Urinary bladder (tissue), 3 donors: ENCODE measurements at regions not wholly inside any gene's neighbourhood (a gene's known extent, or its start where the extent isn't known, plus 50 kb on each side); places are given as distances from the start of the nearest gene placed in this dataset.
"Not testable (repeated sequence)": the region's sequence is repeated elsewhere in the genome, so short reads cannot be mapped to it uniquely, and the experiment has no call there.

ENCODE experiments used
- DNase-seq: peaks from one replicate; pipeline ENCODE4 v3.0.0-alpha.2; 2015; ENCODE audit errors: extremely low spot score
- H3K27ac ChIP-seq: one replicate; pipeline ENCODE4 v1.5.1; 2013; ENCODE audit warnings: low read depth, mild to moderate bottlenecking, moderate library complexity
- H3K36me3 ChIP-seq: one replicate; pipeline ENCODE4 v1.6.1; 2013; ENCODE audit warnings: mild to moderate bottlenecking, moderate library complexity; ENCODE audit not compliant: insufficient read depth
- H3K4me1 ChIP-seq: one replicate; pipeline ENCODE4 v1.6.1; 2013; ENCODE audit warnings: mild to moderate bottlenecking, moderate library complexity; ENCODE audit not compliant: insufficient read depth
- H3K4me3 ChIP-seq: one replicate; pipeline ENCODE4 v1.5.1; 2013; ENCODE audit warnings: low read depth, low read length
- WGBS: extraction: QIAGEN DNeasy Blood & Tissue Kit; methylation state at CpG from one replicate; pipeline ENCODE4 v1.1.7; 2013; 5-methylcytosine and 5-hydroxymethylcytosine counted together
- donor health status: healthy with polysubstance abuse.
- donor health status: healthy.

GRCh38 chr9:75505654-75506053 is 384.8 kb upstream of the PCSK5 start:
- H3K27ac ChIP-seq: no peak overlapping the region
- H3K36me3 ChIP-seq: no peaks in the 10 kb centered on the region
- DNase-seq: no peak
- H3K4me3 ChIP-seq: no peak overlapping the region
- H3K4me1 ChIP-seq: no peaks in the 10 kb centered on the region

GRCh38 chr9:75529463-75529862 is 361.0 kb upstream of the PCSK5 start:
- H3K27ac ChIP-seq: no peak overlapping the region
- H3K4me3 ChIP-seq: no peak overlapping the region
- H3K36me3 ChIP-seq: no peaks in the 10 kb centered on the region
- H3K4me1 ChIP-seq: no peaks in the 10 kb centered on the region
- DNase-seq: no peak

GRCh38 chr9:75531588-75531987 is 358.9 kb upstream of the PCSK5 start:
- H3K4me3 ChIP-seq: no peak overlapping the region
- no peak for DNase-seq
- H3K36me3 ChIP-seq: no peaks in the 10 kb centered on the region
- WGBS: 85% methylated on average over 2 of the region's 2 CpGs
- no peaks in the 10 kb centered on the region for H3K4me1 ChIP-seq
- no peak overlapping the region for H3K27ac ChIP-seq

- no peak for DNase-seq
- H3K27ac ChIP-seq: no peak overlapping the region
- WGBS: 52% methylated on average over 3 of the region's 3 CpGs
- H3K4me1 ChIP-seq: no peaks in the 10 kb centered on the region
- H3K4me3 ChIP-seq: no peak overlapping the region
- no peaks in the 10 kb centered on the region for H3K36me3 ChIP-seq
Observed at GRCh38 chr9:75532233-75533050, 358.0 kb upstream of the PCSK5 start.

GRCh38 chr9:75539523-75539922 is 350.9 kb upstream of the PCSK5 start:
- 75% methylated on average over 1 of the region's 1 CpG for WGBS
- no peak overlapping the region for H3K27ac ChIP-seq
- no peak overlapping the region for H3K4me3 ChIP-seq
- no peak for DNase-seq
- H3K4me1 ChIP-seq: no peaks in the 10 kb centered on the region
- H3K36me3 ChIP-seq: no peaks in the 10 kb centered on the region

- H3K4me3 ChIP-seq: no peak overlapping the region
- H3K36me3 ChIP-seq: no peaks in the 10 kb centered on the region
- H3K4me1 ChIP-seq: no peaks in the 10 kb centered on the region
- no peak for DNase-seq
- 94% methylated on average over 1 of the region's 1 CpG for WGBS
- H3K27ac ChIP-seq: no peak overlapping the region
Observed at GRCh38 chr9:75540185-75540584, 350.3 kb upstream of the PCSK5 start.

DNA sequence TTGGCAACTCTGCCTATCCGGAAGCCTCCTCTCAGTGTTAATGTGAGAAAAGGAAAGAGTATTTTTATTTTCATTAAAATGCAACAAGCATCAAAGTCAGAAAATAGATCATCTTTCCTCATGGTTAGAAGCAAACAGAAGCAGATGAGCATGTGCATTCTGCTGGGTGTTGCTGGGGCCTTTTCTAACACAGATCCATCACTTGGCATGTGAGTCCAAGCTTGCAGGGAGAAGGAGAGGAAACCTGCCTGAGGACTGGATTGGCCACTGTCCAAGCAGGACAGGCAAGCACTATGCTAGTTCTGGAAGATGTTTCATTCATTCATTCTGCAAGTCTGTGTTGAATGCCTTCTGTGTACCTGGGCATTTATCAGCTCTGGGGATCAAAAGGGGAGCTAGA is 348.7 kb upstream of the PCSK5 start:
- no peaks in the 10 kb centered on the region for H3K4me1 ChIP-seq

GRCh38 chr9:75544815-75545214 is 345.7 kb upstream of the PCSK5 start:
- H3K36me3 ChIP-seq: no peaks in the 10 kb centered on the region
- H3K4me3 ChIP-seq: no peak overlapping the region
- no peak for DNase-seq
- H3K27ac ChIP-seq: no peak overlapping the region
- H3K4me1 ChIP-seq: no peaks in the 10 kb centered on the region

More for the DNA sequence above, 348.7 kb upstream of the PCSK5 start:
- Histone ChIP-seq H3K27ac (no peak overlapping the region), H3K4me3 (no peak overlapping the region), H3K36me3 (no peaks in the 10 kb centered on the region)
- DNase-seq: no peak
- 86% methylated on average over 1 of the region's 1 CpG for WGBS

DNA sequence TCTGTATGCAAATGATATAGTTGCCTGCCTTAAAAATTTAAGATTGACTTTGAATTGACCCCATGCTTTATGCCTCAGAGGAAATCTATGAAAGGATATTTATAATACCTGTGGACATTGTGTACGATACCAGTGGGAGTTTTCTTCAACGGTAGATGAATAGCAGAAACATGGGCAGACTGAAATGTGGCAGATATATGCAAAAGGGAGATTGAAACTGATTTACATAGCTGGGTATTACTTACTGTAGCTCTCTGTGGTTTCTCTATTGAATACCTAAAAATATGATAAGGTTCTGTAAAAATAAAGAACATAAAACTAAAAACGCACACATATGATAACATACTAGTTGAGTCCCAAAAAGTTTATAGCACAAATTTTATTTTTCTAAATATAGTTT is 345.2 kb upstream of the PCSK5 start:
- no peak for DNase-seq
- Histone ChIP-seq H3K4me1 (no peaks in the 10 kb centered on the region), H3K27ac (no peak overlapping the region), H3K4me3 (no peak overlapping the region), H3K36me3 (no peaks in the 10 kb centered on the region)
- WGBS: 62% methylated on average over 3 of the region's 3 CpGs

- WGBS: 88% methylated on average over 2 of the region's 2 CpGs
- H3K4me3 ChIP-seq: no peak overlapping the region
Observed at GRCh38 chr9:75548871-75549270, 341.6 kb upstream of the PCSK5 start.

GRCh38 chr9:75551861-75552260 is 338.6 kb upstream of the PCSK5 start:
- 39% methylated on average over 1 of the region's 1 CpG for WGBS
- no peak overlapping the region for H3K4me3 ChIP-seq
- no peak overlapping the region for H3K27ac ChIP-seq
- no peak for DNase-seq
- no peaks in the 10 kb centered on the region for H3K4me1 ChIP-seq
- H3K36me3 ChIP-seq: no peaks in the 10 kb centered on the region

More at GRCh38 chr9:75548871-75549270, 341.6 kb upstream of the PCSK5 start:
- H3K4me1 ChIP-seq: no peaks in the 10 kb centered on the region
- no peak overlapping the region for H3K27ac ChIP-seq
- no peaks in the 10 kb centered on the region for H3K36me3 ChIP-seq
- no peak for DNase-seq

DNA sequence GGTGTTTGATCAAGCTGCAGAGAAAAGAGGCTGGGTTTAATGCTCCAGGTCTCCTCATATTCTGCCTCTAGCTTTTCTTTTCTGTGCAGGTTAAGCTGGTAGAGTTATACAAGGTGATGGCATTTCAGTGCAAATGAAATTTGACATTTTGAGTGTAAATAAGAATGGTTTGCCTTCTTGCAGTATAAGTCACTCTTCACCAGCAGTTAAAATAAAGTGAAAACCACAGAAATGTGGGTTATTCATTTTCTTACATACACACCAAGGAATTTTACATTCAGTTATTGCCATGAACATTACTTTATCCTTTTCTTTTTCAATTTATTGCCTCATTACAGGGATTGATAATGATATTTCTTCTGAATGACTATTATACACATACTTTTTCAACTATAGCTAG is 337.5 kb upstream of the PCSK5 start:
- H3K4me3 ChIP-seq: no peak overlapping the region
- no peaks in the 10 kb centered on the region for H3K36me3 ChIP-seq
- no peak for DNase-seq
- H3K4me1 ChIP-seq: no peaks in the 10 kb centered on the region
- no peak overlapping the region for H3K27ac ChIP-seq

GRCh38 chr9:75566813-75567212 is 323.7 kb upstream of the PCSK5 start:
- 60% methylated on average over 2 of the region's 2 CpGs for WGBS
- not testable (repeated sequence) for H3K36me3 ChIP-seq, DNase-seq, H3K4me3 ChIP-seq, H3K4me1 ChIP-seq, H3K27ac ChIP-seq

GRCh38 chr9:75570538-75570937 is 319.9 kb upstream of the PCSK5 start:
- no peak for DNase-seq
- Histone ChIP-seq H3K4me3 (no peak overlapping the region), H3K27ac (no peak overlapping the region), H3K4me1 (no peaks in the 10 kb centered on the region), H3K36me3 (no peaks in the 10 kb centered on the region)
- WGBS: 27% methylated on average over 2 of the region's 2 CpGs

DNA sequence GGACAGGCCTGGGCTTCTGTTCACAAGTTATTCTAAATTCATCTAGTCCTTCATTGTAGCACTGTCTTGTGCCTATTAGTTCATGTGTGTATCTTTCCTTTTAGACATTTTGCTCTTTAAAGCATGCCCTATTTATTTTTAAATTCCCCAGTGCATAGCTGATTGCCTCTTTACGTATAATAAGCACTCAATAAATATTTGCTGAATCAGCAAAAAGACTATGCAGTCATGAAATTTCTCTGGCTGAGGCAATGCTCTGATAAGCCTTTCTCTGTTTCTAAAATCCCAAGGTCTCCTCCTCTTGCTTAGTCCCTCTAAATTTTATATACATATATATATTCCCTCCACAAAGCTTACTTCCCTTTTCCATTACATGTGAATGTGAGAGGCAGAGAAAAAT is 315.9 kb upstream of the PCSK5 start:
- WGBS: 66% methylated on average over 1 of the region's 1 CpG

More for the DNA sequence above, 315.9 kb upstream of the PCSK5 start:
- Histone ChIP-seq H3K27ac (no peak overlapping the region), H3K4me1 (no peaks in the 10 kb centered on the region), H3K36me3 (no peaks in the 10 kb centered on the region), H3K4me3 (no peak overlapping the region)
- no peak for DNase-seq
